ENCODE measurements at regions not wholly inside any gene's neighbourhood (a gene's known extent, or its start where the extent isn't known, plus 50 kb on each side); places are given as distances from the start of the nearest gene placed in this dataset.

GRCh38 chr21:19244502-19245187, 841.1 kb upstream of the TMPRSS15 start:
- TF ChIP-seq CTCF (conservative IDR thresholded peaks at IDR 0.05) (no peak), ZFX (IDR thresholded peaks at IDR 0.05) (no peak)
- no peak overlapping the region for H3K27ac ChIP-seq

- no peak overlapping the region for H3K27ac ChIP-seq
- no peak for TF ChIP-seq CTCF (conservative IDR thresholded peaks at IDR 0.05)
These were observed 841.6 kb upstream of the TMPRSS15 start for GRCh38 chr21:19245188-19245580.

GRCh38 chr21:19246018-19246417, 842.4 kb upstream of the TMPRSS15 start:
- TF ChIP-seq ZFX (IDR thresholded peaks at IDR 0.05) (no peak), CTCF (conservative IDR thresholded peaks at IDR 0.05) (no peak)
- no peak overlapping the region for H3K27ac ChIP-seq

GRCh38 chr21:19256934-19257660, 853.5 kb upstream of the TMPRSS15 start:
- TF ChIP-seq CTCF (conservative IDR thresholded peaks at IDR 0.05) (no peak), ZFX (IDR thresholded peaks at IDR 0.05) (no peak)
- no peak overlapping the region for H3K27ac ChIP-seq

- TF ChIP-seq ZFX (IDR thresholded peaks at IDR 0.05), result no peak
- no peak for TF ChIP-seq CTCF (conservative IDR thresholded peaks at IDR 0.05)
- no peak overlapping the region for H3K27ac ChIP-seq
These were observed 858.3 kb upstream of the TMPRSS15 start for GRCh38 chr21:19261731-19262376.

GRCh38 chr21:19266636-19267035, 863.1 kb upstream of the TMPRSS15 start:
- TF ChIP-seq CTCF (conservative IDR thresholded peaks at IDR 0.05), result no peak
- TF ChIP-seq ZFX (IDR thresholded peaks at IDR 0.05), result no peak
- no peak overlapping the region for H3K27ac ChIP-seq

- no peak for TF ChIP-seq ZFX (IDR thresholded peaks at IDR 0.05)
- no peak for TF ChIP-seq CTCF (conservative IDR thresholded peaks at IDR 0.05)
- H3K27ac ChIP-seq, result no peak overlapping the region
These were observed 865.1 kb upstream of the TMPRSS15 start for GRCh38 chr21:19268686-19269085.
